Endothelial cell (in vitro differentiated cells): ENCODE measurements at regions not wholly inside any gene's neighbourhood (a gene's known extent, or its start where the extent isn't known, plus 50 kb on each side); places are given as distances from the start of the nearest gene placed in this dataset.

Source experiments
- DNase-seq: peaks from one replicate; pipeline ENCODE4 v3.0.0; 2021; ENCODE audit warnings: low spot score
- H3K27ac Mint-ChIP-seq: one replicate; pipeline ENCODE4 v1.8.0; 2021; ENCODE audit warnings: mixed read lengths, inconsistent platforms; ENCODE audit not compliant: unreplicated experiment
- H3K27me3 Mint-ChIP-seq: one replicate; pipeline ENCODE4 v1.8.0; 2021; ENCODE audit warnings: mild to moderate bottlenecking, moderate library complexity, mixed read lengths, inconsistent platforms; ENCODE audit not compliant: unreplicated experiment
- H3K36me3 Mint-ChIP-seq: one replicate; pipeline ENCODE4 v1.8.0; 2021; ENCODE audit warnings: mild to moderate bottlenecking, low read depth, mixed read lengths, inconsistent platforms; ENCODE audit not compliant: unreplicated experiment
- H3K4me1 Mint-ChIP-seq: one replicate; pipeline ENCODE4 v1.8.0; 2021; ENCODE audit warnings: mild to moderate bottlenecking, mixed read lengths, inconsistent platforms; ENCODE audit not compliant: unreplicated experiment
- H3K4me3 Mint-ChIP-seq: one replicate; pipeline ENCODE4 v1.8.0; 2021; ENCODE audit warnings: mild to moderate bottlenecking, mixed read lengths, inconsistent platforms; ENCODE audit not compliant: unreplicated experiment
- H3K9me3 Mint-ChIP-seq: one replicate; pipeline ENCODE4 v1.8.0; 2021; ENCODE audit warnings: mixed read lengths, inconsistent platforms; ENCODE audit not compliant: unreplicated experiment
- CTCF ChIP-seq: fragments of 200-600 bp; sonication (generic); IDR thresholded peaks from one replicate; pipeline ENCODE4 v1.5.0; 2021; ENCODE audit warnings: antibody characterized with exemption; ENCODE audit not compliant: unreplicated experiment

GRCh38 chr4:43758836-43759235 lies 689.8 kb downstream of the KCTD8 start:
- Mint-ChIP-seq H3K27me3 (no peaks in the 10 kb centered on the region), H3K27ac (no peak overlapping the region), H3K4me3 (no peak overlapping the region), H3K9me3 (no peaks in the 10 kb centered on the region), H3K4me1 (no peaks in the 10 kb centered on the region), H3K36me3 (no peaks in the 10 kb centered on the region)
- no peak for TF ChIP-seq CTCF
- no peak for DNase-seq

GRCh38 chr4:43763029-43763610 lies 685.5 kb downstream of the KCTD8 start:
- DNase-seq, result no peak
- no peak for TF ChIP-seq CTCF
- H3K27ac Mint-ChIP-seq, result no peak overlapping the region
- no peak overlapping the region for H3K4me3 Mint-ChIP-seq
- no peaks in the 10 kb centered on the region for H3K4me1 Mint-ChIP-seq
- no peaks in the 10 kb centered on the region for H3K9me3 Mint-ChIP-seq
- H3K36me3 Mint-ChIP-seq, result no peaks in the 10 kb centered on the region
- H3K27me3 Mint-ChIP-seq, result peaks cover 2% of the 10 kb centered on the region

DNA sequence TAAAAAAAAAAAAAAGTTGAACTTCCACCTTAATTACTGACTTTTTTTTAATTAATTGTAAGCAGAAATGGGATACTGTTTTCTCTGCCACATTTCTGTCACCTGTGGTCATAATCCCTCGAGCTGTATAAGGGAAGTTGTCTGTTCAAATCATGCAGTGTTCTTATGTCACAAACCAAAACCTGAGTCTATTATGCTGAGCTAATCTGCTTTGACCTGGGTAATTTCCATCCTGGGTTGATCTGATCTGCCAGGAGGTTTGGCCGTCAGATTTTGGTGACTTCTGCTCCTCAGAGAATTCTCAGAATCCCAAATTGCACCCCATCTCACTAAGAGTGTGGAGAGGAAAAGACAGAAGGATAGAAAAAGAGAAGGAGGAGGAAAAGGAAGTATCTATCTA lies 683.1 kb downstream of the KCTD8 start:
- Mint-ChIP-seq H3K4me1 (no peaks in the 10 kb centered on the region), H3K36me3 (no peaks in the 10 kb centered on the region), H3K27ac (no peak overlapping the region), H3K9me3 (no peaks in the 10 kb centered on the region), H3K4me3 (no peak overlapping the region), H3K27me3 (peaks cover 2% of the 10 kb centered on the region)
- DNase-seq, result no peak
- no peak for TF ChIP-seq CTCF

DNA sequence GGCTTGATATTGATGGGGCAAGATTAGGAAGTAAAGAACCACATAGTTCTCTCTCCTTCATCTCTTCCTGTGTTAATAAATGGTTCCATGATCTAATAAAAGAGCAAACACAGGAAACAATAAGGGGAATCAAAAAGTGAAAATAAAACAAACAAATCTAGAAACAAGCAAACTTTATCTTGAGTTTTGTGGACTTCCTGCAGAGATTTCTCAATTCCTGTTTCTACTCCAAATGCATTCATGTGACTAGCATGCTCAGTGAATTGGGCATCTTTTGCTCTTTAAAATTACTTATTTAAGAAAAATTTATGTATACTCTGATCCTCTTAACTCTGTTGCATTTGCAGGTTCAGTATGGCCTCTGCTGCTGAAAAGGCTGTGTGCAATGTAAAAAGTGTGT lies 682.0 kb downstream of the KCTD8 start:
- Mint-ChIP-seq H3K36me3 (no peaks in the 10 kb centered on the region), H3K4me3 (no peak overlapping the region), H3K27ac (no peak overlapping the region), H3K9me3 (no peaks in the 10 kb centered on the region), H3K27me3 (peaks cover 2% of the 10 kb centered on the region), H3K4me1 (no peaks in the 10 kb centered on the region)
- TF ChIP-seq CTCF, result no peak
- DNase-seq, result no peak

DNA sequence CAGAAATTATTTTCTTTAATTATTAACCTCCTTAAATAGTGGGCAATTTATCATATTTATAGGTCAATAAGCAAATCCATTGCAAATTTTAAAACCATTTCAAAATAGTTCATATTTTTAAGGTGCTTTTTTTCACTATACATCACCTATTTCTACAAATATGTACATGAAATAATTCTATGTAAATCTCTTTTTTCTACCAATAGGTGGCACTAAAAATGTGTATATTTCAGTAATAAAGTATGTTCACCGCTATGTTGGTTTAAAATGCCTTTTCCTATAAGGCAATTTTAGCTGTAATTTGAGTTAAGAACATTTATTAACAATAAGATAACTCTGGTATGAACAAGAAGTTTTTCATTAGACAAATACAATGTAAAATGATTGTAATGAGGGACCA lies 672.2 kb downstream of the KCTD8 start:
- Mint-ChIP-seq H3K36me3 (no peaks in the 10 kb centered on the region), H3K27ac (no peak overlapping the region), H3K27me3 (no peaks in the 10 kb centered on the region), H3K4me1 (no peaks in the 10 kb centered on the region), H3K9me3 (no peaks in the 10 kb centered on the region), H3K4me3 (no peak overlapping the region)
- peak; percentile 66 for TF ChIP-seq CTCF
- no peak for DNase-seq
